Fibroblast of pulmonary artery (primary cell): ENCODE measurements at regions not wholly inside any gene's neighbourhood (a gene's known extent, or its start where the extent isn't known, plus 50 kb on each side); places are given as distances from the start of the nearest gene placed in this dataset.

ENCODE experiments used
- DNase-seq: peaks from one replicate; pipeline ENCODE4 v3.0.0-alpha.2; 2010; ENCODE audit warnings: low read depth
- H3K4me3 ChIP-seq: replicated peaks from 2 replicates; pipeline ENCODE4 v1.5.1; 2011; ENCODE audit warnings: low read depth, mild to moderate bottlenecking, control low read depth, low read length, moderate library complexity
- TF ChIP-seq, protein P1 (sequence below): IDR thresholded peaks from 2 replicates; pipeline ENCODE4 v1.5.1; 2011; ENCODE audit warnings: mild to moderate bottlenecking, control low read depth, low read length, inconsistent platforms; ENCODE audit errors: missing control alignments

GRCh38 chr3:124669470-124669869 is 60.8 kb upstream of the UMPS start:
- TF ChIP-seq, protein P1, sequence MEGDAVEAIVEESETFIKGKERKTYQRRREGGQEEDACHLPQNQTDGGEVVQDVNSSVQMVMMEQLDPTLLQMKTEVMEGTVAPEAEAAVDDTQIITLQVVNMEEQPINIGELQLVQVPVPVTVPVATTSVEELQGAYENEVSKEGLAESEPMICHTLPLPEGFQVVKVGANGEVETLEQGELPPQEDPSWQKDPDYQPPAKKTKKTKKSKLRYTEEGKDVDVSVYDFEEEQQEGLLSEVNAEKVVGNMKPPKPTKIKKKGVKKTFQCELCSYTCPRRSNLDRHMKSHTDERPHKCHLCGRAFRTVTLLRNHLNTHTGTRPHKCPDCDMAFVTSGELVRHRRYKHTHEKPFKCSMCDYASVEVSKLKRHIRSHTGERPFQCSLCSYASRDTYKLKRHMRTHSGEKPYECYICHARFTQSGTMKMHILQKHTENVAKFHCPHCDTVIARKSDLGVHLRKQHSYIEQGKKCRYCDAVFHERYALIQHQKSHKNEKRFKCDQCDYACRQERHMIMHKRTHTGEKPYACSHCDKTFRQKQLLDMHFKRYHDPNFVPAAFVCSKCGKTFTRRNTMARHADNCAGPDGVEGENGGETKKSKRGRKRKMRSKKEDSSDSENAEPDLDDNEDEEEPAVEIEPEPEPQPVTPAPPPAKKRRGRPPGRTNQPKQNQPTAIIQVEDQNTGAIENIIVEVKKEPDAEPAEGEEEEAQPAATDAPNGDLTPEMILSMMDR, result no peak
- DNase-seq, result peak; percentile 17
- H3K4me3 ChIP-seq, result no peak overlapping the region

- DNase-seq, result no peak
- no peak overlapping the region for H3K4me3 ChIP-seq
- TF ChIP-seq, protein P1, result no peak
Measured at GRCh38 chr3:124671106-124671505, 59.1 kb upstream of the UMPS start.

DNA sequence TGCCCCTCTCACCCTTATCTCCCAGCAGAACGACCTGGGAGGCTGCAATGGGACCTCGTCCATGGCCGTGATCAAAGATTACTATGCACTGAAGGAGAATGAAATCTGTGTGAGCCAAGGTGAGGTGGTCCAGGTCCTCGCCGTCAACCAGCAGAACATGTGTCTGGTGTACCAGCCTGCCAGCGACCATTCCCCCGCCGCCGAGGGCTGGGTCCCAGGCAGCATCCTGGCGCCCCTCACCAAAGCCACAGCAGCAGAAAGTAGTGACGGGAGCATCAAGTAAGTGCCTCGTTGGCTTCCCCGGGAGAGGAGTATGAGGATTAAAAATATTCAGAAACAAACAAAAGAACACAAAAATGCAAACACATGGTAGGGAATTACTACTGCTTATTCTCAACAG is 55.9 kb upstream of the UMPS start:
- no peak overlapping the region for H3K4me3 ChIP-seq
- DNase-seq, result no peak
- TF ChIP-seq, protein P1, result no peak

DNA sequence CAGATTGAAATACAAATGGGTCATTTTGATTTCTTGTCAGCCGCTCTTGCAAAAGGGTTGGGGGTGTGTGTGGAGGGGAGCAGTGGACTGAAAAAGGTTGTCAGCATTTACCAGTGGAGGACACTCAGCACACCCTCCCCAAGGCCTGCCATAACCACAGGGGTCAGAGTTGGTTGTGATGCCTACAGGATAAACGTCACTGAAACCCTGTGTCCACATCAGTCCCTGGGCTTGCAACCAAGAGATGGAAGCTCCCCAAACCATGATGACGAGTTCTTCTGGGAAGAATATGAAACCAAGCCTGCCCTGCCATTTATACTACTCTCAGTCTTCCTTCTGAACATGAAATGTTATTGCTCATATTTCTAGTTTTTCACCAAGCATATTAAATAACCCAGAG is 54.0 kb upstream of the UMPS start:
- peak; percentile 48 for DNase-seq
- no peak overlapping the region for H3K4me3 ChIP-seq
- TF ChIP-seq, protein P1, result no peak

GRCh38 chr3:124679048-124679638 is 51.1 kb upstream of the UMPS start:
- TF ChIP-seq, protein P1, result no peak
- no peak for DNase-seq
- no peak overlapping the region for H3K4me3 ChIP-seq
